SH-SY5Y (cell line): ENCODE measurements at regions not wholly inside any gene's neighbourhood (a gene's known extent, or its start where the extent isn't known, plus 50 kb on each side); places are given as distances from the start of the nearest gene placed in this dataset.

Source experiments
- GATA2 ChIP-seq: IDR thresholded peaks from 2 replicates; pipeline ENCODE4 v1.6.1; 2011; ENCODE audit warnings: mild to moderate bottlenecking, low read depth, low read length
- GATA3 ChIP-seq: IDR thresholded peaks from 2 replicates; pipeline ENCODE4 v1.6.1; 2011; ENCODE audit warnings: low read depth, mild to moderate bottlenecking, low read length, moderate library complexity

- TF ChIP-seq GATA2: no peak
- TF ChIP-seq GATA3: no peak
These were observed 356.7 kb downstream of the CCDC85A start for GRCh38 chr2:56540467-56540866.

GRCh38 chr2:56540916-56541315, 357.1 kb downstream of the CCDC85A start:
- TF ChIP-seq GATA2 (no peak), GATA3 (no peak)

GRCh38 chr2:56542213-56542612, 358.4 kb downstream of the CCDC85A start:
- TF ChIP-seq GATA3 (no peak), GATA2 (no peak)

DNA sequence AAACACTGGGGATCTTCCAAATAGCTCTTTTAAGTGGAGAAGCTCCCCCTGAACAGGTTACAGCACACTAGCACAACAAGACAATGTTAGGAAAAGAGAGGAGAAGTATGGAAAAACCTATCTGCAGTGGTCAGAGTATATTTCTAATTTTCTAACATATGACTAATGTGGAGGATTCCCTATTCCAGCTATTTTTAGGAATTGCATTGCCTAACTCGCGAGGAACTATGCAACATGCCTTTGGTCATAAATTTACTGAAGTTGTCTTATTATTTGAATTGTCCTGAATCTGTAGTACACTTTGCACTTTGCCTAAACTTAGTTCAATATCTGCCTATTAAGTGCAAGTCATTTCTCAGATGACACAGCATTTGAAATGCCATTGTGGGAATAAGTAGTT, 381.4 kb downstream of the CCDC85A start:
- TF ChIP-seq GATA3 (no peak), GATA2 (no peak)

DNA sequence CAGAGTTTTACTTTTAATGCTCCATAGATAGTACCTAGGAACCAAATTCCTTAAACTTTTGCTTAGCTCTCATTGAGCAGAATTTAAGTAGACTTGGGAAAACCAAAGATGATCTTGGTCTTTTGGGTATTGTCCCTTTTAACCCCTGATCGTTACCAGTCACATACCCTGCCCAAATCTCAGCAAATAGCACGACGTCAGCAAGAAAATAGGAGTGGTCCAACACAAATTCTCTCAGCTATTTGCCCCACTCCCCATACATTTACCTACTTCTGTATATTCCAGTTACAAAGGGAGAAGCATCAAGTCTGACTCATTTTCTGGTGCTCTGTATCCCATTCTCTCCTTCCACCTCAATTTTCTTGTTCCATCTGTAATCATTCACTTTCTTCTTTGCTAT, 387.3 kb downstream of the CCDC85A start:
- TF ChIP-seq GATA3 (no peak), GATA2 (no peak)

- TF ChIP-seq GATA2 (no peak), GATA3 (no peak)
These were observed 392.2 kb downstream of the CCDC85A start for GRCh38 chr2:56576001-56576400.

DNA sequence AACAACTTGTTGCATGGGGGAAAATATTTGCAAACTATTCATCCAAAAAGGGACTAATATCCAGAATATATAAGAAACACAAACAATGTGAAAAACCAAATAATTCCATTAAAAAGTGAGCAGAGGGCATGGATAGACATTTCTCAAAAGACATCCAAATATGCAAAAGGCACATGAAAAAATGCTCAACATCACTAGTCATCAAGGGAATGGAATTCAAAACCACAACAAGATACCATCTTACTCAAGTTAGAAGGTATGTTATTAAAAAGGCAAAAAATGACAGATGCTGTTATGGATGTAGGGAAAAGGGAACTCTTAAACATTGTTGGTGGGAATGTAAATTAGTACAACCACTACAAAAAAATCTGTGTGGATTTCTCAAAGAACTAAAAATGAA, 396.5 kb downstream of the CCDC85A start:
- no peak for TF ChIP-seq GATA2
- TF ChIP-seq GATA3: no peak

- TF ChIP-seq GATA2 (no peak), GATA3 (no peak)
These were observed 398.8 kb downstream of the CCDC85A start for GRCh38 chr2:56582570-56582969.

DNA sequence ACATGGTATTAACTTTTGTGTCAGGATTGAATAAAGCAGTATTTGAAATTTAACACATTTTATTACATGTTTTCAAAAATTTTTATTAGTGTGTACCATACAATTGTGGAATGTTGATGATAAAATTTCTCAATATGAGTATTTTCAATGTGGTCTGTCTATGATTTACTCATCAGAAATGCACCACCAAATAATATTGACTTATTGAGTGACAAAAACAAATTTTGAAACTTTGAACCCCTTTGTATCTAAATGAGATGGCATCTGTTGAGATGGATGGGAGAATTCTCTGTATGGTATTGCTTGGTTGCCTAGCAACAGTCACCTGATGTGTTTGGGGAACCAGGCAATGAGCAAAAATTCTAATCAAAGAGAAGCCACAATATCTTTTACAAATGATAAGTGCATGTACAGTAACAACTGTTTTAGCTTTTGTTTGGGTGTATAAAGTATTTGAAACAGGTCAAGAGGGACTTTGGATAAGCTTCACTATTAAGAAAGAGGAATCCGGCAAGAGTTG, 400.1 kb downstream of the CCDC85A start:
- no peak for TF ChIP-seq GATA2
- no peak for TF ChIP-seq GATA3

DNA sequence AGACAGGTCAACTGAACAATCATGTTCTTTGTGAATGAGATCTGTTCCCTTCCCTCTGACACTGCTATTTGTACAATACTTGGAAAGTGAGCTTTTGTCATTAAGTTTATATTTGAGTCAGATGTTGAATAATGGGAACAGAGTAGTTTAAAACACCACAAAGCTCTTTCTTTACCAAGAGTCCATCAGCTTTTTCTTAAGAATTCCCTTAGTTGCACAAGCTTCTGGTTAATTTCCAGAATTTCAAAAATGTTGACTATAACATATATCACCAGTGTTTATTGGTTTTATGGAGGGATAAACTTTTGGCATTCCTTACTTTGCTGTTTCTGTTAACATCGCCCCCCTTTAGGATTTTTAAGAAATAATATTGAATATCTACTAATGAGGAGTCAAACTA, 403.7 kb downstream of the CCDC85A start:
- TF ChIP-seq GATA3: no peak
- TF ChIP-seq GATA2: no peak

DNA sequence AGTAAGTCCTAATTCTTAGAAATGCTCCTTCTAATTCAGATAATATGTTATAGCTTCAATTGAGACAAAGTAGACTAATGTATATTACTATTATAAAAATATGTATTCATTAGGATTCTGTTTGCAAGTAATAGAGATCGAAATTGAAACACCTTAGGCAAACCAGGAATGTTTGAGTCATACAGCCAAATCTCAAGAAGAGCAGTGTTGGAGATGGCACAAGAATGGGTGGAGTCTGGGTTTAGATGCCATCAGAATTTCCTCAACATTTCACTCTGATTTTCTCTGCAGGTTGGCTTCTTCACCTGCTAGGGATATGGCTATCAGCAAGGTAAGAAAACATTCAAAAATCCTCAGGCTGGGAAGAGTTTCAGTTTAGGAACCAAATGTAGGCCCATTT, 405.4 kb downstream of the CCDC85A start:
- TF ChIP-seq GATA3 (no peak), GATA2 (no peak)

GRCh38 chr2:56589835-56590234, 406.0 kb downstream of the CCDC85A start:
- TF ChIP-seq GATA2 (no peak), GATA3 (no peak)

GRCh38 chr2:56590611-56591010, 406.8 kb downstream of the CCDC85A start:
- TF ChIP-seq GATA3: no peak
- TF ChIP-seq GATA2: no peak

DNA sequence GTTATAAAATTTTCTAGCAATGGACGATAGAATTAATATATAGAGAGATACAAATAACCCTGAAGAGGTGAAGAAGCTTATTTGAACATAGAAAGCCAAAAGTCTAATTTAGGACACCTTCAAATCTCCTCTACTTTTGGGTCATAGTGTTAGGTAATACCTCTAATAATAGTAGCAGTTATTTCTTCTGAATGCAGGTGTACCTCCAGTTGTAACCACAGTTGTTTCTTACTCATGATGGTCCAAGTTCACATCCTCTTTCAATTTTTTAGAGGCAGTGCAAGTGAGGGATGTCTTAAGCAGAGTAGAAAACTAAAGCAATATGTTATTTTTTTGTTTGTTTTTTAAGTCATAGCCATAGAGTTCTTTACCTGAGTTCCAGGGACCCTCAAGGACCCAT, 429.5 kb downstream of the CCDC85A start:
- no peak for TF ChIP-seq GATA2
- no peak for TF ChIP-seq GATA3

GRCh38 chr2:56613920-56614319, 430.1 kb downstream of the CCDC85A start:
- TF ChIP-seq GATA2 (no peak), GATA3 (no peak)

- no peak for TF ChIP-seq GATA3
- TF ChIP-seq GATA2: no peak
These were observed 432.0 kb downstream of the CCDC85A start for GRCh38 chr2:56615760-56616159.
